Panc1 (cell line): ENCODE measurements at regions not wholly inside any gene's neighbourhood (a gene's known extent, or its start where the extent isn't known, plus 50 kb on each side); places are given as distances from the start of the nearest gene placed in this dataset.

ENCODE experiments used
- ATAC-seq: fragments of 200-7000 bp; cut with Tn5 transposase; 2 replicates; pipeline ENCODE4 v1.9.1; 2020; ENCODE audit warnings: mild to moderate bottlenecking, moderate library complexity
- BruUV-seq: library from RNA; stranded (reverse); fragments of 400-500 nt; replicated peaks from 2 replicates; lab custom pipeline; 2021; lab: Mats Ljungman, UMichigan
- CTCF ChIA-PET: fragments of 300-600 bp; sonication (Branson Sonifier 250); formaldehyde crosslinking; loops from one replicate; lab custom pipeline; 2022; ENCODE audit warnings: antibody characterized with exemption; lab: Charles Lee
- POLR2A ChIA-PET: fragments of 300-600 bp; sonication (Branson Sonifier 250); formaldehyde crosslinking; loops from one replicate; lab custom pipeline; 2022; ENCODE audit warnings: antibody characterized with exemption; lab: Charles Lee
- DNase-seq: peaks from one replicate; pipeline ENCODE4 v3.0.0-alpha.2; 2010; ENCODE audit warnings: low read depth, low spot score
- H3K27ac ChIP-seq: 2 replicates; pipeline ENCODE4 v1.5.1; 2011; ENCODE audit warnings: mild to moderate bottlenecking, low read length, inconsistent platforms
- H3K27me3 ChIP-seq: fragments of 200-500 bp; sonication (Bioruptor generic); 2 replicates; pipeline ENCODE4 v1.6.0; 2014; ENCODE audit warnings: low read length, inconsistent platforms; ENCODE audit not compliant: control insufficient read depth, insufficient read depth
- H3K36me3 ChIP-seq: fragments of 200-500 bp; sonication (Bioruptor generic); 2 replicates; pipeline ENCODE4 v1.5.1; 2014; ENCODE audit warnings: inconsistent platforms, mild to moderate bottlenecking, low read length, moderate library complexity; ENCODE audit not compliant: control insufficient read depth, insufficient read depth
- H3K4me1 ChIP-seq: 2 replicates; pipeline ENCODE4 v1.5.1; 2011; ENCODE audit warnings: inconsistent platforms, mild to moderate bottlenecking, low read length, moderate library complexity; ENCODE audit not compliant: control insufficient read depth, insufficient read depth
- H3K4me3 ChIP-seq, 2 experiments: 2 replicates each; pipeline ENCODE4 v1.5.1; 2011 to 2012; ENCODE audit warnings: low read depth in 2 of 2, low read length in 2 of 2, mild to moderate bottlenecking in 2 of 2, inconsistent platforms in 1 of 2, moderate library complexity in 1 of 2
- H3K9me3 ChIP-seq: fragments of 200-500 bp; sonication (Bioruptor generic); 2 replicates; pipeline ENCODE4 v1.5.1; 2014; ENCODE audit warnings: low read depth, mild to moderate bottlenecking, inconsistent platforms, low read length, moderate library complexity; ENCODE audit not compliant: control insufficient read depth, insufficient read depth
- POLR2AphosphoS5 ChIP-seq: IDR thresholded peaks from 2 replicates; pipeline ENCODE4 v1.6.1; 2012; ENCODE audit warnings: mild to moderate bottlenecking, low read depth, low read length, moderate library complexity
- SIN3A ChIP-seq: IDR thresholded peaks from 2 replicates; pipeline ENCODE4 v1.6.1; 2012; ENCODE audit warnings: low read depth, mild to moderate bottlenecking, low read length, moderate library complexity, borderline replicate concordance; ENCODE audit not compliant: insufficient read depth
- TCF7L2 ChIP-seq: IDR thresholded peaks from 2 replicates; pipeline ENCODE4 v1.6.1; 2011; ENCODE audit warnings: mild to moderate bottlenecking, low read depth, low read length, inconsistent platforms
- in situ Hi-C: cut with HindIII; loops from 2 replicates; pipeline ENCODE4 v1.10.0; 2016; ENCODE audit warnings: low sequenced_read_pairs, low pct_unique_long_range_greater_than_20kb
- intact Hi-C: fragments of 100-400 bp; cut with micrococcal nuclease; formaldehyde crosslinking; loops from one replicate; pipeline ENCODE4 v1.10.0; 2022; ENCODE audit not compliant: unreplicated experiment
- TF ChIP-seq, protein P1 (sequence below), 2 experiments: IDR thresholded peaks; 2 replicates each; pipeline ENCODE4 v1.6.1; 2011 to 2012; ENCODE audit warnings: low read depth in 2 of 2, control low read depth in 1 of 2, low read length in 1 of 2, mild to moderate bottlenecking in 1 of 2, moderate library complexity in 1 of 2; ENCODE audit not compliant: insufficient read depth in 1 of 2
- TF ChIP-seq, protein P2 (sequence below): fragments of 450-650 bp; IDR thresholded peaks from 2 replicates; pipeline ENCODE4 v1.5.1; 2017; ENCODE audit warnings: mild to moderate bottlenecking

DNA sequence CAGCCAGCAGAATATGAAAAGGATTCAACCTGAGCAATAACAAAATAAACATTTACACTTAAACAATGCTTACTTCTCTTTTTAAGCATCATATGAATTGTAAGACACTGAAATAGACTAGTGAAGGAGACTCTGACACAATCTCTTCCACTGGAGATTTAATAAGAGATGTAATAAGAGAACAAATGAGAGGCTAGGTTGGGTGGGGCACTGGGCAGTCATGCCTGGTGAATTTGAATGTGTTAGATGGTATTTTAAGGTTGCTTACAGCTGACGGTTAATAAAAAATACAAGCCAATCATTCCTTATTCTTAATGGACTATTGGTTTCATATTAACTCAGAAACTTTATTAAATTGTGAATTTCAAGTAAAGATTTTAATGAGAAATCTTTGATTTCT lies 105.9 kb upstream of the TARS1 start:
- ChIA-PET CTCF (no interaction called here), POLR2A (no interaction called here)
- in situ Hi-C loops (no loop called here), intact Hi-C loops (no loop called here)
- DNase-seq, result no peak
- no peaks in the 10 kb centered on the region for H3K36me3 ChIP-seq
- no peaks in the 10 kb centered on the region for H3K27me3 ChIP-seq
- H3K27ac ChIP-seq, result no peak overlapping the region
- TF ChIP-seq SIN3A, result no peak
- no peak for TF ChIP-seq TCF7L2
- TF ChIP-seq, protein P1, sequence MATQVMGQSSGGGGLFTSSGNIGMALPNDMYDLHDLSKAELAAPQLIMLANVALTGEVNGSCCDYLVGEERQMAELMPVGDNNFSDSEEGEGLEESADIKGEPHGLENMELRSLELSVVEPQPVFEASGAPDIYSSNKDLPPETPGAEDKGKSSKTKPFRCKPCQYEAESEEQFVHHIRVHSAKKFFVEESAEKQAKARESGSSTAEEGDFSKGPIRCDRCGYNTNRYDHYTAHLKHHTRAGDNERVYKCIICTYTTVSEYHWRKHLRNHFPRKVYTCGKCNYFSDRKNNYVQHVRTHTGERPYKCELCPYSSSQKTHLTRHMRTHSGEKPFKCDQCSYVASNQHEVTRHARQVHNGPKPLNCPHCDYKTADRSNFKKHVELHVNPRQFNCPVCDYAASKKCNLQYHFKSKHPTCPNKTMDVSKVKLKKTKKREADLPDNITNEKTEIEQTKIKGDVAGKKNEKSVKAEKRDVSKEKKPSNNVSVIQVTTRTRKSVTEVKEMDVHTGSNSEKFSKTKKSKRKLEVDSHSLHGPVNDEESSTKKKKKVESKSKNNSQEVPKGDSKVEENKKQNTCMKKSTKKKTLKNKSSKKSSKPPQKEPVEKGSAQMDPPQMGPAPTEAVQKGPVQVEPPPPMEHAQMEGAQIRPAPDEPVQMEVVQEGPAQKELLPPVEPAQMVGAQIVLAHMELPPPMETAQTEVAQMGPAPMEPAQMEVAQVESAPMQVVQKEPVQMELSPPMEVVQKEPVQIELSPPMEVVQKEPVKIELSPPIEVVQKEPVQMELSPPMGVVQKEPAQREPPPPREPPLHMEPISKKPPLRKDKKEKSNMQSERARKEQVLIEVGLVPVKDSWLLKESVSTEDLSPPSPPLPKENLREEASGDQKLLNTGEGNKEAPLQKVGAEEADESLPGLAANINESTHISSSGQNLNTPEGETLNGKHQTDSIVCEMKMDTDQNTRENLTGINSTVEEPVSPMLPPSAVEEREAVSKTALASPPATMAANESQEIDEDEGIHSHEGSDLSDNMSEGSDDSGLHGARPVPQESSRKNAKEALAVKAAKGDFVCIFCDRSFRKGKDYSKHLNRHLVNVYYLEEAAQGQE (IDR thresholded peaks at IDR 0.05; ENCODE audit: insufficient read depth in 1 of 2, low read depth in 2 of 2, low read length in 1 of 2), result no peak
- TF ChIP-seq POLR2AphosphoS5, result no peak
- TF ChIP-seq, protein P2, sequence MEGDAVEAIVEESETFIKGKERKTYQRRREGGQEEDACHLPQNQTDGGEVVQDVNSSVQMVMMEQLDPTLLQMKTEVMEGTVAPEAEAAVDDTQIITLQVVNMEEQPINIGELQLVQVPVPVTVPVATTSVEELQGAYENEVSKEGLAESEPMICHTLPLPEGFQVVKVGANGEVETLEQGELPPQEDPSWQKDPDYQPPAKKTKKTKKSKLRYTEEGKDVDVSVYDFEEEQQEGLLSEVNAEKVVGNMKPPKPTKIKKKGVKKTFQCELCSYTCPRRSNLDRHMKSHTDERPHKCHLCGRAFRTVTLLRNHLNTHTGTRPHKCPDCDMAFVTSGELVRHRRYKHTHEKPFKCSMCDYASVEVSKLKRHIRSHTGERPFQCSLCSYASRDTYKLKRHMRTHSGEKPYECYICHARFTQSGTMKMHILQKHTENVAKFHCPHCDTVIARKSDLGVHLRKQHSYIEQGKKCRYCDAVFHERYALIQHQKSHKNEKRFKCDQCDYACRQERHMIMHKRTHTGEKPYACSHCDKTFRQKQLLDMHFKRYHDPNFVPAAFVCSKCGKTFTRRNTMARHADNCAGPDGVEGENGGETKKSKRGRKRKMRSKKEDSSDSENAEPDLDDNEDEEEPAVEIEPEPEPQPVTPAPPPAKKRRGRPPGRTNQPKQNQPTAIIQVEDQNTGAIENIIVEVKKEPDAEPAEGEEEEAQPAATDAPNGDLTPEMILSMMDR, result no peak
- BruUV-seq, result no TSS peak
- no peaks in the 10 kb centered on the region for H3K4me1 ChIP-seq
- no peaks in the 10 kb centered on the region for H3K9me3 ChIP-seq
- no peak overlapping the region for H3K4me3 ChIP-seq
- ATAC-seq, result no peak

DNA sequence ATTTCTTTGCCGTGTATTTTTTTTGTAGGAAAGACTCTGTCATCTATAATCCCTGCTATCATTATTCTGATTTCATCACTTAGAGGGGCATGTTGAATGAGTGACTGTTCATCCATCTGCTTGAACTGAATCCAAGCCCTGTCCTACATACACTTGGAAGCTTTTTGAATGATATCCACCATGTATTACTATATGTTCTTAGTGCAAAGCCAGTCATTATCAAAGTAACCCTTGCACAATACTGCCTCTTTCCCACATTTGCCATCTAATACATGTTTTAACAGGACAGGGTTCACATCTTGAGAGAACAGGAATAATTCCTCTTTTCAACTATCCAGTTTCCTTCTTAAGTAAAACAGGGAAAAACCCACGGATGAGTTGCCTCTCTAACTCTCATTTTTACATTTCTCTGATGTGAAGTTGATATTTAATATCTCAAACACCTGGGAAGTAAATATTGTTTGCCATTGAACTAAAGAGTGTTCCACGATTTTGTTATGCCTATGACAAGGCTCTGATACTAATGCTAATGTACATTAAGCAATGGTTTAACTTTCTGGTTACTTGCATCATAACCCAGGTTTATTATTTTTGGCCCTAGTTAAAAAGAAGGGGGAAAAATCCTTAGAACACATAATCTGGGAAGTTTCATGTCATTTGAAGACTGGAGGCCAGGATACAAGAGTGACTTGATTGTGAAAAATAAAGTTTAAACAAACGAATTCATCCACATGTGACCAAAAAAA lies 103.7 kb upstream of the TARS1 start:
- TF ChIP-seq, protein P1 (IDR thresholded peaks at IDR 0.05; ENCODE audit: insufficient read depth in 1 of 2, low read depth in 2 of 2, low read length in 1 of 2), result no peak
- TF ChIP-seq POLR2AphosphoS5 (no peak), SIN3A (no peak), TCF7L2 (no peak)
- TF ChIP-seq, protein P2, result no peak
- intact Hi-C loops (no loop called here), in situ Hi-C loops (no loop called here)
- Histone ChIP-seq H3K27me3 (no peaks in the 10 kb centered on the region), H3K4me1 (no peaks in the 10 kb centered on the region), H3K4me3 (no peak overlapping the region), H3K9me3 (no peaks in the 10 kb centered on the region), H3K27ac (no peak overlapping the region), H3K36me3 (no peaks in the 10 kb centered on the region)
- BruUV-seq, result no TSS peak
- ChIA-PET CTCF (no interaction called here), POLR2A (no interaction called here)
- ATAC-seq, result no peak
- DNase-seq, result no peak
